ENCODE measurements at regions not wholly inside any gene's neighbourhood (a gene's known extent, or its start where the extent isn't known, plus 50 kb on each side); places are given as distances from the start of the nearest gene placed in this dataset.

GRCh38 chr16:86245351-86245750 is 265.0 kb upstream of the FOXF1 start:
- DNase-seq (ENCODE audit: low read depth): no peak
- no peak for TF ChIP-seq POLR2A (IDR thresholded peaks at IDR 0.05; ENCODE audit: extremely low read depth, insufficient read length)
- TF ChIP-seq, protein P1, sequence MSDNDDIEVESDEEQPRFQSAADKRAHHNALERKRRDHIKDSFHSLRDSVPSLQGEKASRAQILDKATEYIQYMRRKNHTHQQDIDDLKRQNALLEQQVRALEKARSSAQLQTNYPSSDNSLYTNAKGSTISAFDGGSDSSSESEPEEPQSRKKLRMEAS (IDR thresholded peaks at IDR 0.05; ENCODE audit: low read depth, low read length): no peak
- TF ChIP-seq MYC (IDR thresholded peaks at IDR 0.05; ENCODE audit: low read depth, low read length): no peak
- no peak for TF ChIP-seq CTCF (IDR thresholded peaks at IDR 0.05; ENCODE audit: low read depth, low read length)
- no peak overlapping the region for H3K4me3 ChIP-seq (ENCODE audit: low read depth, low read length)

DNA sequence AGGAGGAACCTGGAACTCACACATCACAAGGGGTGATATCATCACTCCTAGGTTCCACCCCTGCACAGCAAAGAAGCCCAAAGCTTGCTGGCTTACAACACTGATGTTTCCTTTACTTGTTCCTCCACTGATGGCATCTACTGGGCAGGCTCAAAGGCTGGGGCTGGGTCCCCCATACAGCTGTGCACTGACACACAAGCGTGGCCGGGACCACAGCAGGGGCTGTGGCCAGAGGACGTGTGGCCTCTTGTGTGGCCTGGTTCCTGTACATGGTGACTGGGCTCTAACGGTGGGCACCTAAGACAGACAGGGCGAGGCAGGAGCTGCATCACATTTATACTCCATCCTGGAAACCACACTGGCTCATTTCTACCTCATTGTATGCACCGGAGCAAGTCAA is 264.4 kb upstream of the FOXF1 start:
- no peak for DNase-seq (ENCODE audit: low read depth)
- H3K4me3 ChIP-seq (ENCODE audit: low read depth, low read length): no peak overlapping the region
- no peak for TF ChIP-seq MYC (IDR thresholded peaks at IDR 0.05; ENCODE audit: low read depth, low read length)
- no peak for TF ChIP-seq POLR2A (IDR thresholded peaks at IDR 0.05; ENCODE audit: extremely low read depth, insufficient read length)
- TF ChIP-seq CTCF (IDR thresholded peaks at IDR 0.05; ENCODE audit: low read depth, low read length): no peak
- TF ChIP-seq, protein P1 (IDR thresholded peaks at IDR 0.05; ENCODE audit: low read depth, low read length): no peak

DNA sequence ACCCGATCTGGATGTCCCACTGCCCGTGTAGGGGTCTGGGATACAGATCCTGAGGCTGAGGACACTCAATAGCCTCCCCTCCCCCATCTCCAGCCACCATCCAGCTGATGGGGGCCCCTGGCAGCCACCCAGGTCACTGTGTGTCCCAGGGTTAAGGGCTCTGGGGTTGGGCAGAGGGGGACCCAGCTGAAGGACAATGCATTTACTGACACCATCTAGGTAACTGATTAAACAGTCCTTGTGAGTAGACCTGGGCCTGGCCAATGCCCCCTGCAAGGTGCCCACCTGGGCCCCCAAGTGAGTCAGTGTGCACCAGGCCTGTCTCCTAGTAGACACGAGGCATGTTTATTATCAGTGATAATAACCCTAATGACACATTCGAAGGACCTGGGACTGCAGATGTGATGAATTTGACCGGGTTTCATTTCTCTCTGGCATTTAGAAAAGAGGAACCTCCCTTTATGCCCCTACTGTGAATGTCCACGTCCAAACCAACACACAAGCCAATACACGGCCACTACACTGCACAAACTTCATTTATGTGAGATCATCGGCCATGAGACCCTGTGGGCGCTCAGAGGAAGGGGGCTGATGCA is 261.9 kb upstream of the FOXF1 start:
- TF ChIP-seq CTCF (IDR thresholded peaks at IDR 0.05; ENCODE audit: low read depth, low read length): no peak
- no peak for TF ChIP-seq POLR2A (IDR thresholded peaks at IDR 0.05; ENCODE audit: extremely low read depth, insufficient read length)
- TF ChIP-seq, protein P1 (IDR thresholded peaks at IDR 0.05; ENCODE audit: low read depth, low read length): no peak
- no peak for TF ChIP-seq MYC (IDR thresholded peaks at IDR 0.05; ENCODE audit: low read depth, low read length)
- no peak for DNase-seq (ENCODE audit: low read depth)
- no peak overlapping the region for H3K4me3 ChIP-seq (ENCODE audit: low read depth, low read length)

DNA sequence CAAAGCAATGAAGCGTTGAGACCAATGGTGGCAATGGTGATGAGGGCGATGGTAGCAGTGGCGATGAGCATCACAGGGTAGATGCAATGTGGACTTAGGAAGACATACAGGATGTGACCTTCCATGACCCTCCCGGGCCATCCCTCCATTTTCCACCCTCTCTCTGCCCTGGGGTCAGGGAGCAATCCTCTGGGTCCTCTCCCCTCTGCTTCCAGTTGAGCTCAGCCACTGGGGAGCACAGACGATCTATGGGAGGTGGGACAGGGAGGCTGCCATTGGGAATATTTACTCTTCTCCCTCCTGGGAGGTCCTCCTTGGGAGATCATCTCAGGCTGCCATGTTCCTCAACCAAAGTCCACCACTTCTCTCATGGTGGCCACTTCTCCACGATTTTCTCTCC is 260.7 kb upstream of the FOXF1 start:
- no peak for DNase-seq (ENCODE audit: low read depth)
- TF ChIP-seq, protein P1 (IDR thresholded peaks at IDR 0.05; ENCODE audit: low read depth, low read length): no peak
- TF ChIP-seq MYC (IDR thresholded peaks at IDR 0.05; ENCODE audit: low read depth, low read length): no peak
- TF ChIP-seq POLR2A (IDR thresholded peaks at IDR 0.05; ENCODE audit: extremely low read depth, insufficient read length): no peak
- TF ChIP-seq CTCF (IDR thresholded peaks at IDR 0.05; ENCODE audit: low read depth, low read length): no peak
- H3K4me3 ChIP-seq (ENCODE audit: low read depth, low read length): no peak overlapping the region

DNA sequence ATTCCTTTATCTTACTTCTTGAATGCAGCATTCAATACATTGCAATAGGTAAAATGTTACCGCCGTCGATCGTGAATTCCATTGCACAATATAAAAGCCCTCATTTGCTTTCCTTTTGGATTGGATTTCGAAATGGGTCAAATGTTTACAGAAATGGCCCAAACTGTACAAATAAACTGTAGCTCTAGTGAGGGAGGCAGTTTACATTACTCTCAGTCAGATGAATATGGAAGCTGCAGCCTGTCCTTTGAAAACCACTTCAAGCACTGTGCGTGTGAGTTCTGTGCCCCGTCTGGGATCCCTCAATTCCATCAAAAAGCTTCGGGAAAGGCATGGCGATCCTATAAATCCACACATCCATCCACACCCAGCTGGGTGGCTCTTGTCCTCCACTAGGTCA is 258.6 kb upstream of the FOXF1 start:
- TF ChIP-seq MYC (IDR thresholded peaks at IDR 0.05; ENCODE audit: low read depth, low read length) (no peak), POLR2A (IDR thresholded peaks at IDR 0.05; ENCODE audit: extremely low read depth, insufficient read length) (no peak), CTCF (IDR thresholded peaks at IDR 0.05; ENCODE audit: low read depth, low read length) (no peak)
- TF ChIP-seq, protein P1 (IDR thresholded peaks at IDR 0.05; ENCODE audit: low read depth, low read length): no peak
- DNase-seq (ENCODE audit: low read depth): no peak

More for the DNA sequence above, 258.6 kb upstream of the FOXF1 start:
- no peak overlapping the region for H3K4me3 ChIP-seq (ENCODE audit: low read depth, low read length)
